ENCODE measurements at regions not wholly inside any gene's neighbourhood (a gene's known extent, or its start where the extent isn't known, plus 50 kb on each side); places are given as distances from the start of the nearest gene placed in this dataset.
A peak's percentile ranks its signal among the peaks of the same experiment; 100 is the strongest.

DNA sequence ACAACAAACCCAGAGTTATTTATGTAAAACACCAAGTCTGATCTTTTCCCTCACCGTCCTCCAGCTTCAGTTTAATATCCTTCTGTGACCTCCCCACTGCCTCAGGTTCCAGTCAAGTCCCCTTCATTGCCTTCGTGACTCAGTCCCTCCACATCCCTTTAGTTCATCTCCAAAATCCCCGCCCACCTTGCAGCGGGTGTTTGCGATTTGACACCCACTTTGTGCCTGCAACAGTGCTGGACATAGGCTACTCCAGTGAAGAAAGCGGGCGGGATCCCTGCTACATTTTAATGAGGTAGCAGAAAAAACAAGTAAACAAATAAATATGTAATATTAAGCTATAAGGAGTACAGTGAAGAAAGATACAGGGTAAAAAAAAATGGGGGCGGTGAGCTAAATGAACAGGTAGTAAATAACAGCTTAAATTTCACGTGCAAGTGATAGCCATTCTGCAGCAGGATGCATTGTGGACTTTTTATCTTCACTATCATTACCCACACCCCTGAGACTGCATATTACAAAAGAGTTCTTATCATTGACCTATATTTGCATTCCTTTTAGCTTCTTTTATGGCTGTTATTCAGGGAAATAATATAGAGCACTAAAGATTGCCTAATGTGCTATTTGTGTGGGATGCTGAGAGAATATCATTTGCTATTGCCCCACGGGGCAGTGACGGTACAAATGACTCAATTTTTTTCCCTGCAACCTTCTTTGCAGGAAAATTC, 222.8 kb upstream of the NUDT4 start:
- CTCF ChIA-PET: interaction anchor here (2.3 kb wide), 1 partner anchor 11 kb away, joined by 7 read pairs; no protein-coding TSS in a partner anchor
- TF ChIP-seq, protein P1, sequence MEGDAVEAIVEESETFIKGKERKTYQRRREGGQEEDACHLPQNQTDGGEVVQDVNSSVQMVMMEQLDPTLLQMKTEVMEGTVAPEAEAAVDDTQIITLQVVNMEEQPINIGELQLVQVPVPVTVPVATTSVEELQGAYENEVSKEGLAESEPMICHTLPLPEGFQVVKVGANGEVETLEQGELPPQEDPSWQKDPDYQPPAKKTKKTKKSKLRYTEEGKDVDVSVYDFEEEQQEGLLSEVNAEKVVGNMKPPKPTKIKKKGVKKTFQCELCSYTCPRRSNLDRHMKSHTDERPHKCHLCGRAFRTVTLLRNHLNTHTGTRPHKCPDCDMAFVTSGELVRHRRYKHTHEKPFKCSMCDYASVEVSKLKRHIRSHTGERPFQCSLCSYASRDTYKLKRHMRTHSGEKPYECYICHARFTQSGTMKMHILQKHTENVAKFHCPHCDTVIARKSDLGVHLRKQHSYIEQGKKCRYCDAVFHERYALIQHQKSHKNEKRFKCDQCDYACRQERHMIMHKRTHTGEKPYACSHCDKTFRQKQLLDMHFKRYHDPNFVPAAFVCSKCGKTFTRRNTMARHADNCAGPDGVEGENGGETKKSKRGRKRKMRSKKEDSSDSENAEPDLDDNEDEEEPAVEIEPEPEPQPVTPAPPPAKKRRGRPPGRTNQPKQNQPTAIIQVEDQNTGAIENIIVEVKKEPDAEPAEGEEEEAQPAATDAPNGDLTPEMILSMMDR (IDR thresholded peaks at IDR 0.05; ENCODE audit: insufficient read depth, low read length, missing control alignments): no peak
- no peak for DNase-seq (ENCODE audit: low read depth, low spot score)
- POLR2A ChIA-PET: no interaction called here
- H3K4me3 ChIP-seq (ENCODE audit: low read depth, low read length): no peak overlapping the region

DNA sequence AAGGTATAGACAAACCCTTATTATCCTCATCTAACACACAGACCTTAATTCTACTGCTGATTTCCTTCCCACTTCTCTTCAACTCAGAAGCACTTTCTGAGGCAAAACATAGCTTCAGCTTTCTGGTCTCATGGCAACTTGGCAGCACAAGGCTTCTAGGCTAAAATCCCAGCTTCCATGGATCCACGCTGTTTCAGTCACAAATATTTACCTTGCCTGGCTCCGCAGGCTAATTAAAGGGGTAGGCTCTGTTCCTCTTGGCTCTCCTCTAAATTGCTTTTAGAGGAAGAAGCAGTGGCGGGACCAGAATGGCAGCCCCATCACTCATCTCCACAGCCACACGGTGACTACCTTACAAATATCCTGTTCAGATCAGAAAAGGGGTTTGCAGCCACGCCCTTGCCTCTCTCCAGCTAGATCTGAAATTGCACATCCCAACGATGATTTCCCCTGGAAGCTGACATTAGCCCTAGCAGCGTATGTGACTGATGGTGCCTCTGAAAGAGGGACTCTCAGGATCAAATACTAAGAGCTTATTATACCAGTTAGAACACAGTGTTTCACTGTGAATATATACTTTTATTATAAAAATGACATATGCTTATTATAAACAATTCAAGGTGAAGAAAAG, 221.5 kb upstream of the NUDT4 start:
- no peak for DNase-seq (ENCODE audit: low read depth, low spot score)
- CTCF ChIA-PET: no interaction called here
- no peak overlapping the region for H3K4me3 ChIP-seq (ENCODE audit: low read depth, low read length)
- POLR2A ChIA-PET: no interaction called here
- TF ChIP-seq, protein P1 (IDR thresholded peaks at IDR 0.05; ENCODE audit: insufficient read depth, low read length, missing control alignments): no peak

DNA sequence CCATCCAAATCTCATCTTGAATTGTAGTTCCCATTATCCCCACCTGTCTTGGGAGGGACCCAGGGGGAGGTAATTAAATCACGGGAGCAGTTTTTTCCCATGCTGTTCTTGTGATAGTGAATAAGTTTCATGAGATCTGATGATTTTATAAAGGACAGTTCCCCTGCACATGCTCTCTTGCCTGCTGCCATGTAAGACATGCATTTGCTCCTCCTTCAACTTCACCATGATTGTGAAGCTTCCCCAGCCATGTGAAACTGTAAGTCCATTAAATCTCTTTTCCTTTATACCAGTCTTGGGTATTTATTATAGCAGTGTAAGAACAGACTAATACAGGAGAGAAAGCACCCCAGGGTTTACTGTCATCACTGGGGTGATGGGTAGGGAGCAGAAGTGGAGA, 220.4 kb upstream of the NUDT4 start:
- no peak overlapping the region for H3K4me3 ChIP-seq (ENCODE audit: low read depth, low read length)
- CTCF ChIA-PET: no interaction called here
- DNase-seq (ENCODE audit: low read depth, low spot score): no peak
- POLR2A ChIA-PET: no interaction called here
- TF ChIP-seq, protein P1 (IDR thresholded peaks at IDR 0.05; ENCODE audit: insufficient read depth, low read length, missing control alignments): no peak

DNA sequence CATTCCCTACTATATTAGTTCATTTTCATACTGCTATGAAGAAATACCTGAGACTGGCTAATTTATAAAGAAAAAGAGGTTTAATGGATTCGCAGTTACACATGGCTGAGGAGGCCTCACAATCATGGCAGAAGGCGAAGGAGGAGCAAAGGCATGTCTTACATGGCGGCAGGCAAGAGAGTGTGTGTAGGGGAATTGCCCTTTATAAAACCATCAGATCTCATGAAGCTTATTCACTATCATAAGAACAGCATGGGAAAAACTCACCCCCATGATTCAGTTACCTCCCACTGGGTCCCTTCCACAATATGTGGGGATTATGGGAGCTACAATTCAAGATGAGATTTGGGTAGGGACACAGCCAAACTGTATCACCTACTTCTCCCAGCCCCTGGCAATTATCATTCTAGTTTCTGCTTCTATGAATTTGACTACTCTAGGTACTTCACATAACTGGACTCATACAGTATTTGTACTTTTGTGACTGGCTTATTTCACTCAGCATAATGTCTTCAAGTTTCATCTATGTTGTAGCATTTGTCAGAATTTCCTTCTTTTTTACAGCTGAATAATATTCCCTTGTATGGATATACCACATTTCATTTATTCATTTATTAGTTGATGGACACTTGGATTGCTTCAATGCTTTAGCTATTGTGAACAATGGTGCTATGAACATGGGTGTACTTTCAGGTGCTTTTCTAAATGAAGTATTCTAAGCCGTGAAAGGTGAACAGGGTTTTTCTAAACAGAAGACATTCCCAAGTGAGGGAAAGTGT, 219.5 kb upstream of the NUDT4 start:
- CTCF ChIA-PET: interaction anchor here (1.0 to 1.1 kb wide), 2 partner anchors 14 to 239 kb away, joined by 3 to 4 read pairs; no protein-coding TSS in a partner anchor
- H3K4me3 ChIP-seq (ENCODE audit: low read depth, low read length): no peak overlapping the region
- no peak for DNase-seq (ENCODE audit: low read depth, low spot score)
- POLR2A ChIA-PET: no interaction called here
- TF ChIP-seq, protein P1 (IDR thresholded peaks at IDR 0.05; ENCODE audit: insufficient read depth, low read length, missing control alignments): no peak

DNA sequence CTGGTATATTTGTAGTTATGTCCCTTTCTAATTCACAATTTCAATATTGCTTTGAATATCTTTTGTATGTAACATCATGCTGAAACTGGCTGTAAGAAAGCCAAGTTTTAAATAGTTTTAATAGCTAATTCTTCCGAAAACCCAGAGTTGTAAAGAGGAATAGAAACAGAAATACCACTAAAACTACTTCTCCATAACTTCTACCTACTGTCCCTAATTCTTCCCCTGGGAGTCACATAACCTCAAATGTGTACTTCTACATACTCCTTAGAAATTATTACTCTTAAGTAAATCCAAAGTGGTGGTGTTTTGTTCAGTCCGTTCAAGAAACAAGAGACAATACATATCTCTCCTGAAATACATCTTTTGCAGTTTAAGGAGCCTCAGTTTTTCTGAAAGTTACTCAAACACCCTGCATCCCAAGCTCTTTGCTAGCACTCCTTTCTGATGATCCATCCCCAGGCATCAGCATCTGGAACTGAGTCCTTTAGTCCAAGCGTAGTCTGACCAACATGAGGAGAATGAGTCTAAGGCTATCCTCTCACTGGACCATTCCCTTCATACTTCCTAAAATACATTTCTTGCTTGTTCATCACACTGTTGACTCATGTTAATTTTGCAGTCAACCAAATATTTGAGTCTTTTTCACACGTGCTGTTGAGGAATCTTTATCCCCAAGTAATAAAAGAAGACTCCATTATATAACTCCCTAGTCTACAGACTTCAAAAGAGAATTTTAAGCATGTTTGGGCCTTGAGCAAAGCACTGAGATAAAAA, 214.3 kb upstream of the NUDT4 start:
- ChIA-PET POLR2A (interaction anchor here (0.6 kb wide), 1 partner anchor 83 kb away, joined by 3 read pairs; no protein-coding TSS in a partner anchor), CTCF (interaction anchor here (1.0 to 1.9 kb wide), 3 partner anchors 44 to 233 kb away, joined by 3 to 7 read pairs (median 4); no protein-coding TSS in a partner anchor)
- no peak overlapping the region for H3K4me3 ChIP-seq (ENCODE audit: low read depth, low read length)
- TF ChIP-seq, protein P1 (IDR thresholded peaks at IDR 0.05; ENCODE audit: insufficient read depth, low read length, missing control alignments): no peak
- DNase-seq (ENCODE audit: low read depth, low spot score): peak; percentile 92

Measured in AG04449 (cell line).